Hepatocyte (in vitro differentiated cells): ENCODE measurements at regions not wholly inside any gene's neighbourhood (a gene's known extent, or its start where the extent isn't known, plus 50 kb on each side); places are given as distances from the start of the nearest gene placed in this dataset.

Experiments
- DNase-seq: peaks from one replicate; pipeline ENCODE4 v3.0.0-alpha.2; 2016; ENCODE audit warnings: low spot score
- H2AFZ ChIP-seq: fragments of 200-600 bp; sonication (generic); 2 replicates; pipeline ENCODE4 v1.6.0; 2016; ENCODE audit warnings: antibody characterized with exemption, mild to moderate bottlenecking
- H3K27ac ChIP-seq: fragments of 200-600 bp; sonication (generic); 2 replicates; pipeline ENCODE4 v1.5.1; 2016; ENCODE audit warnings: mild to moderate bottlenecking
- H3K27me3 ChIP-seq: fragments of 200-600 bp; sonication (generic); 2 replicates; pipeline ENCODE4 v1.6.1; 2016
- H3K36me3 ChIP-seq: fragments of 200-600 bp; sonication (generic); replicated peaks from 2 replicates; pipeline ENCODE4 v1.5.1; 2016; ENCODE audit warnings: low read depth; ENCODE audit not compliant: insufficient read depth
- H3K4me1 ChIP-seq: fragments of 200-600 bp; sonication (generic); 2 replicates; pipeline ENCODE4 v1.5.1; 2016; ENCODE audit warnings: mild to moderate bottlenecking, moderate library complexity; ENCODE audit not compliant: insufficient read depth
- H3K4me2 ChIP-seq: fragments of 200-600 bp; sonication (generic); 2 replicates; pipeline ENCODE4 v1.6.0; 2016
- H3K4me3 ChIP-seq: fragments of 200-600 bp; sonication (generic); 2 replicates; pipeline ENCODE4 v1.5.1; 2016; ENCODE audit warnings: mild to moderate bottlenecking
- H3K79me2 ChIP-seq: fragments of 200-600 bp; sonication (generic); 2 replicates; pipeline ENCODE4 v1.6.0; 2017; ENCODE audit warnings: mild to moderate bottlenecking
- H3K9me2 ChIP-seq: fragments of 200-600 bp; sonication (generic); replicated peaks from 2 replicates; pipeline ENCODE4 v1.6.0; 2017; ENCODE audit warnings: mild to moderate bottlenecking; ENCODE audit not compliant: insufficient read depth
- H3K9me3 ChIP-seq: fragments of 200-600 bp; sonication (generic); 2 replicates; pipeline ENCODE4 v1.5.1; 2016; ENCODE audit warnings: low read depth, mild to moderate bottlenecking
- H4K20me1 ChIP-seq: fragments of 200-600 bp; sonication (generic); 2 replicates; pipeline ENCODE4 v1.6.0; 2016; ENCODE audit warnings: mild to moderate bottlenecking; ENCODE audit not compliant: insufficient read depth, poor library complexity, severe bottlenecking
- CTCF ChIP-seq: fragments of 200-600 bp; sonication (generic); IDR thresholded peaks from 2 replicates; pipeline ENCODE4 v1.5.1; 2016; ENCODE audit warnings: antibody characterized with exemption, mild to moderate bottlenecking; ENCODE audit not compliant: poor library complexity
- EZH2 ChIP-seq: fragments of 200-600 bp; sonication (generic); IDR thresholded peaks from 2 replicates; pipeline ENCODE4 v1.6.1; 2016; ENCODE audit warnings: antibody characterized with exemption, mild to moderate bottlenecking, borderline replicate concordance
- EZH2phosphoT487 ChIP-seq: fragments of 200-600 bp; sonication (generic); IDR thresholded peaks from one replicate; pipeline ENCODE4 v1.6.1; 2018; ENCODE audit warnings: antibody characterized with exemption, mild to moderate bottlenecking, low read depth, moderate library complexity; ENCODE audit not compliant: unreplicated experiment, severe bottlenecking
- WGBS: methylation state at CpG from one replicate; pipeline ENCODE4 v1.1.6; 2016; ENCODE audit warnings: low lambda C conversion rate; ENCODE audit errors: missing lambda C conversion rate; 5-methylcytosine and 5-hydroxymethylcytosine counted together

GRCh38 chr7:66514050-66514449 is 114.6 kb upstream of the KCTD7 start:
- Histone ChIP-seq H3K4me3 (no peak overlapping the region), H3K27ac (no peak overlapping the region), H3K9me3 (no peaks in the 10 kb centered on the region), H3K9me2 (no peaks in the 10 kb centered on the region), H3K4me1 (no peaks in the 10 kb centered on the region), H3K27me3 (no peaks in the 10 kb centered on the region), H2AFZ (no peak overlapping the region), H3K36me3 (no peaks in the 10 kb centered on the region), H3K4me2 (no peak overlapping the region), H4K20me1 (no peaks in the 10 kb centered on the region), H3K79me2 (no peaks in the 10 kb centered on the region)
- no peak for TF ChIP-seq EZH2
- TF ChIP-seq CTCF, result no peak
- TF ChIP-seq EZH2phosphoT487, result no peak
- 89% methylated on average over 9 of the region's 9 CpGs for WGBS
- DNase-seq, result no peak

- 86% methylated on average over 7 of the region's 7 CpGs for WGBS
- no peak overlapping the region for H3K27ac ChIP-seq
Measured at GRCh38 chr7:66517212-66517909, 111.3 kb upstream of the KCTD7 start.

GRCh38 chr7:66518151-66518691 is 110.5 kb upstream of the KCTD7 start:
- H3K79me2 ChIP-seq, result no peaks in the 10 kb centered on the region
- WGBS, result 73% methylated on average over 9 of the region's 14 CpGs
- no peak overlapping the region for H3K4me2 ChIP-seq
- DNase-seq, result no peak
- H3K27me3 ChIP-seq, result no peaks in the 10 kb centered on the region
- H3K4me3 ChIP-seq, result no peak overlapping the region
- H3K36me3 ChIP-seq, result no peaks in the 10 kb centered on the region
- no peaks in the 10 kb centered on the region for H4K20me1 ChIP-seq
- H3K4me1 ChIP-seq, result no peaks in the 10 kb centered on the region
- H3K9me3 ChIP-seq, result no peaks in the 10 kb centered on the region
- H3K9me2 ChIP-seq, result no peaks in the 10 kb centered on the region
- H2AFZ ChIP-seq, result no peak overlapping the region
- no peak overlapping the region for H3K27ac ChIP-seq
- TF ChIP-seq CTCF, result no peak
- no peak for TF ChIP-seq EZH2
- TF ChIP-seq EZH2phosphoT487, result no peak

More at GRCh38 chr7:66517212-66517909, 111.3 kb upstream of the KCTD7 start:
- Histone ChIP-seq H4K20me1 (no peaks in the 10 kb centered on the region), H3K79me2 (no peaks in the 10 kb centered on the region), H2AFZ (no peak overlapping the region), H3K4me1 (no peaks in the 10 kb centered on the region), H3K9me2 (no peaks in the 10 kb centered on the region), H3K9me3 (no peaks in the 10 kb centered on the region), H3K27me3 (no peaks in the 10 kb centered on the region), H3K36me3 (no peaks in the 10 kb centered on the region), H3K4me2 (no peak overlapping the region), H3K4me3 (no peak overlapping the region)
- no peak for DNase-seq
- TF ChIP-seq EZH2phosphoT487 (no peak), CTCF (no peak), EZH2 (no peak)
